K562 (cell line): ENCODE measurements at regions not wholly inside any gene's neighbourhood (a gene's known extent, or its start where the extent isn't known, plus 50 kb on each side); places are given as distances from the start of the nearest gene placed in this dataset.

Experiments
- CTCF ChIP-seq, 3 experiments: IDR thresholded peaks in 2 of 3; conservative IDR thresholded peaks in 1 of 3; 2 replicates each; pipeline ENCODE4 v1.5.1; 2011 to 2012; ENCODE audit warnings: low read length in 3 of 3, mild to moderate bottlenecking in 3 of 3, control low read depth in 2 of 3, improper control_type of control experiment in 1 of 3, inconsistent platforms in 1 of 3, low read depth in 1 of 3, mixed read lengths in 1 of 3, moderate library complexity in 1 of 3; ENCODE audit not compliant: insufficient read depth in 2 of 3
- EGR1 ChIP-seq: fragments of 450-650 bp; conservative IDR thresholded peaks from 2 replicates; pipeline ENCODE4 v1.6.1; 2017; ENCODE audit warnings: mild to moderate bottlenecking
- EP400 ChIP-seq: fragments of 450-650 bp; IDR thresholded peaks from 2 replicates; pipeline ENCODE4 v1.6.1; 2017; ENCODE audit warnings: antibody characterized with exemption, mild to moderate bottlenecking, moderate library complexity
- SMARCA4 ChIP-seq: fragments of 450-650 bp; IDR thresholded peaks from 2 replicates; pipeline ENCODE4 v1.6.1; 2016
- UBTF ChIP-seq, 2 experiments: IDR thresholded peaks; 2 replicates each; pipeline ENCODE4 v1.6.1; 2012; ENCODE audit warnings: improper control_type of control experiment in 2 of 2, low read depth in 2 of 2, low read length in 2 of 2, borderline replicate concordance in 1 of 2
- ZNF280B ChIP-seq: fragments of 250-450 bp; sonication (Bioruptor Pico); IDR thresholded peaks from 2 replicates; pipeline ENCODE4 v1.5.1; 2021; ENCODE audit warnings: mild to moderate bottlenecking
- ZNF644 ChIP-seq: fragments of 200-800 bp; sonication (Bioruptor generic); IDR thresholded peaks from 2 replicates; pipeline ENCODE4 v1.6.1; 2016; ENCODE audit warnings: low read depth, missing genetic modification characterization, missing compliant biosample characterization

- TF ChIP-seq UBTF (IDR thresholded peaks at IDR 0.05; ENCODE audit: borderline replicate concordance in 1 of 2, low read depth in 2 of 2, low read length in 2 of 2) = no peak
- TF ChIP-seq CTCF (IDR thresholded peaks at IDR 0.05 in 2 of 3, conservative IDR thresholded peaks at IDR 0.05 in 1 of 3; ENCODE audit: insufficient read depth in 2 of 3, low read depth in 1 of 3, low read length in 3 of 3) = no peak
- no peak for TF ChIP-seq ZNF280B (CRISPR knock-in tag)
- no peak for TF ChIP-seq EGR1
- no peak for TF ChIP-seq EP400
- no peak for TF ChIP-seq ZNF644 (tag)
- no peak for TF ChIP-seq SMARCA4
Observed at GRCh38 chr7:142414915-142415314, 157.1 kb upstream of the PRSS58 start.
